ENCODE measurements at regions not wholly inside any gene's neighbourhood (a gene's known extent, or its start where the extent isn't known, plus 50 kb on each side); places are given as distances from the start of the nearest gene placed in this dataset.

GRCh38 chr6:103047567-103047966 is 1654.1 kb downstream of the GRIK2 start:
- no peaks in the 10 kb centered on the region for H3K27me3 ChIP-seq (ENCODE audit: control insufficient read depth in 4 of 4, insufficient read depth in 4 of 4, low read length in 3 of 4)
- H3K9ac ChIP-seq (ENCODE audit: low read depth in 1 of 2, low read length in 2 of 2), result no peak overlapping the region
- TF ChIP-seq MAX (IDR thresholded peaks at IDR 0.05), result no peak
- TF ChIP-seq TAF1 (conservative IDR thresholded peaks at IDR 0.05), result no peak
- no peak for TF ChIP-seq FOXA2 (IDR thresholded peaks at IDR 0.05)
- TF ChIP-seq GABPA (IDR thresholded peaks at IDR 0.05 in 1 of 2, conservative IDR thresholded peaks at IDR 0.05 in 1 of 2), result no peak
- TF ChIP-seq ZBTB33 (IDR thresholded peaks at IDR 0.05), result no peak
- no peak for TF ChIP-seq RAD21 (IDR thresholded peaks at IDR 0.05)
- TF ChIP-seq HNF4G (IDR thresholded peaks at IDR 0.05), result no peak
- no peak for TF ChIP-seq FOXA1 (IDR thresholded peaks at IDR 0.05)
- TF ChIP-seq ATF3 (IDR thresholded peaks at IDR 0.05), result no peak
- TF ChIP-seq, protein P1, sequence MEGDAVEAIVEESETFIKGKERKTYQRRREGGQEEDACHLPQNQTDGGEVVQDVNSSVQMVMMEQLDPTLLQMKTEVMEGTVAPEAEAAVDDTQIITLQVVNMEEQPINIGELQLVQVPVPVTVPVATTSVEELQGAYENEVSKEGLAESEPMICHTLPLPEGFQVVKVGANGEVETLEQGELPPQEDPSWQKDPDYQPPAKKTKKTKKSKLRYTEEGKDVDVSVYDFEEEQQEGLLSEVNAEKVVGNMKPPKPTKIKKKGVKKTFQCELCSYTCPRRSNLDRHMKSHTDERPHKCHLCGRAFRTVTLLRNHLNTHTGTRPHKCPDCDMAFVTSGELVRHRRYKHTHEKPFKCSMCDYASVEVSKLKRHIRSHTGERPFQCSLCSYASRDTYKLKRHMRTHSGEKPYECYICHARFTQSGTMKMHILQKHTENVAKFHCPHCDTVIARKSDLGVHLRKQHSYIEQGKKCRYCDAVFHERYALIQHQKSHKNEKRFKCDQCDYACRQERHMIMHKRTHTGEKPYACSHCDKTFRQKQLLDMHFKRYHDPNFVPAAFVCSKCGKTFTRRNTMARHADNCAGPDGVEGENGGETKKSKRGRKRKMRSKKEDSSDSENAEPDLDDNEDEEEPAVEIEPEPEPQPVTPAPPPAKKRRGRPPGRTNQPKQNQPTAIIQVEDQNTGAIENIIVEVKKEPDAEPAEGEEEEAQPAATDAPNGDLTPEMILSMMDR (IDR thresholded peaks at IDR 0.05; ENCODE audit: low read depth, low read length, missing input control), result no peak
- no peak for TF ChIP-seq SP1 (IDR thresholded peaks at IDR 0.05)
- TF ChIP-seq EGR1 (IDR thresholded peaks at IDR 0.05; ENCODE audit: low read depth in 2 of 2), result no peak

GRCh38 chr6:103042336-103042735 is 1648.8 kb downstream of the GRIK2 start:
- 79% methylated on average over 5 of the region's 5 CpGs for WGBS
- Histone ChIP-seq H3K27me3 (ENCODE audit: control insufficient read depth in 4 of 4, insufficient read depth in 4 of 4, low read length in 3 of 4) (no peaks in the 10 kb centered on the region), H3K9me3 (ENCODE audit: control insufficient read depth in 4 of 4, low read length in 3 of 4) (no peaks in the 10 kb centered on the region), H3K9ac (ENCODE audit: low read depth in 1 of 2, low read length in 2 of 2) (no peak overlapping the region), H3K4me1 (ENCODE audit: control insufficient read depth in 4 of 4, insufficient read depth in 4 of 4, low read length in 3 of 4) (no peaks in the 10 kb centered on the region), H3K27ac (ENCODE audit: low read depth in 1 of 2, low read length in 2 of 2) (no peak overlapping the region), H3K4me3 (ENCODE audit: low read depth in 1 of 3, low read length in 3 of 3) (no peak overlapping the region), H3K36me3 (ENCODE audit: control insufficient read depth in 4 of 4, insufficient read depth in 3 of 4, low read depth in 1 of 4, low read length in 3 of 4) (no peaks in the 10 kb centered on the region)
- DNase-seq (ENCODE audit: low spot score), result no peak
- TF ChIP-seq, protein P1 (IDR thresholded peaks at IDR 0.05; ENCODE audit: low read depth, low read length, missing input control), result no peak
- TF ChIP-seq RAD21 (IDR thresholded peaks at IDR 0.05) (no peak), MAX (IDR thresholded peaks at IDR 0.05) (no peak), HNF4A (conservative IDR thresholded peaks at IDR 0.05) (no peak), FOXA1 (IDR thresholded peaks at IDR 0.05) (no peak), HNF4G (IDR thresholded peaks at IDR 0.05) (no peak), JUND (IDR thresholded peaks at IDR 0.05) (no peak), TAF1 (conservative IDR thresholded peaks at IDR 0.05) (no peak), FOXA2 (IDR thresholded peaks at IDR 0.05) (no peak), RXRA (IDR thresholded peaks at IDR 0.05) (no peak), YY1 (IDR thresholded peaks at IDR 0.05) (no peak), GABPA (IDR thresholded peaks at IDR 0.05 in 1 of 2, conservative IDR thresholded peaks at IDR 0.05 in 1 of 2) (no peak)
- TF ChIP-seq, protein P2, sequence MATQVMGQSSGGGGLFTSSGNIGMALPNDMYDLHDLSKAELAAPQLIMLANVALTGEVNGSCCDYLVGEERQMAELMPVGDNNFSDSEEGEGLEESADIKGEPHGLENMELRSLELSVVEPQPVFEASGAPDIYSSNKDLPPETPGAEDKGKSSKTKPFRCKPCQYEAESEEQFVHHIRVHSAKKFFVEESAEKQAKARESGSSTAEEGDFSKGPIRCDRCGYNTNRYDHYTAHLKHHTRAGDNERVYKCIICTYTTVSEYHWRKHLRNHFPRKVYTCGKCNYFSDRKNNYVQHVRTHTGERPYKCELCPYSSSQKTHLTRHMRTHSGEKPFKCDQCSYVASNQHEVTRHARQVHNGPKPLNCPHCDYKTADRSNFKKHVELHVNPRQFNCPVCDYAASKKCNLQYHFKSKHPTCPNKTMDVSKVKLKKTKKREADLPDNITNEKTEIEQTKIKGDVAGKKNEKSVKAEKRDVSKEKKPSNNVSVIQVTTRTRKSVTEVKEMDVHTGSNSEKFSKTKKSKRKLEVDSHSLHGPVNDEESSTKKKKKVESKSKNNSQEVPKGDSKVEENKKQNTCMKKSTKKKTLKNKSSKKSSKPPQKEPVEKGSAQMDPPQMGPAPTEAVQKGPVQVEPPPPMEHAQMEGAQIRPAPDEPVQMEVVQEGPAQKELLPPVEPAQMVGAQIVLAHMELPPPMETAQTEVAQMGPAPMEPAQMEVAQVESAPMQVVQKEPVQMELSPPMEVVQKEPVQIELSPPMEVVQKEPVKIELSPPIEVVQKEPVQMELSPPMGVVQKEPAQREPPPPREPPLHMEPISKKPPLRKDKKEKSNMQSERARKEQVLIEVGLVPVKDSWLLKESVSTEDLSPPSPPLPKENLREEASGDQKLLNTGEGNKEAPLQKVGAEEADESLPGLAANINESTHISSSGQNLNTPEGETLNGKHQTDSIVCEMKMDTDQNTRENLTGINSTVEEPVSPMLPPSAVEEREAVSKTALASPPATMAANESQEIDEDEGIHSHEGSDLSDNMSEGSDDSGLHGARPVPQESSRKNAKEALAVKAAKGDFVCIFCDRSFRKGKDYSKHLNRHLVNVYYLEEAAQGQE (IDR thresholded peaks at IDR 0.05), result no peak

More at GRCh38 chr6:103047567-103047966, 1654.1 kb downstream of the GRIK2 start:
- no peak for DNase-seq (ENCODE audit: low spot score)
- Histone ChIP-seq H3K4me1 (ENCODE audit: control insufficient read depth in 4 of 4, insufficient read depth in 4 of 4, low read length in 3 of 4) (no peaks in the 10 kb centered on the region), H3K9me3 (ENCODE audit: control insufficient read depth in 4 of 4, low read length in 3 of 4) (no peaks in the 10 kb centered on the region), H3K36me3 (ENCODE audit: control insufficient read depth in 4 of 4, insufficient read depth in 3 of 4, low read depth in 1 of 4, low read length in 3 of 4) (no peaks in the 10 kb centered on the region), H3K4me3 (ENCODE audit: low read depth in 1 of 3, low read length in 3 of 3) (no peak overlapping the region), H3K27ac (ENCODE audit: low read depth in 1 of 2, low read length in 2 of 2) (no peak overlapping the region)

Measured in liver (tissue), 8 donors.